Muscle of back (tissue), 3 donors: ENCODE measurements at regions not wholly inside any gene's neighbourhood (a gene's known extent, or its start where the extent isn't known, plus 50 kb on each side); places are given as distances from the start of the nearest gene placed in this dataset.

Source experiments
- DNase-seq, 3 donors: peaks; one replicate each; pipeline versions ENCODE4 v3.0.0 to v3.0.0-alpha.2; 2013

- DNase-seq: no peak
Measured at GRCh38 chr2:220163486-220163885, 536.1 kb downstream of the SLC4A3 start.

GRCh38 chr2:220165401-220165800 is 538.0 kb downstream of the SLC4A3 start:
- DNase-seq: no peak

DNA sequence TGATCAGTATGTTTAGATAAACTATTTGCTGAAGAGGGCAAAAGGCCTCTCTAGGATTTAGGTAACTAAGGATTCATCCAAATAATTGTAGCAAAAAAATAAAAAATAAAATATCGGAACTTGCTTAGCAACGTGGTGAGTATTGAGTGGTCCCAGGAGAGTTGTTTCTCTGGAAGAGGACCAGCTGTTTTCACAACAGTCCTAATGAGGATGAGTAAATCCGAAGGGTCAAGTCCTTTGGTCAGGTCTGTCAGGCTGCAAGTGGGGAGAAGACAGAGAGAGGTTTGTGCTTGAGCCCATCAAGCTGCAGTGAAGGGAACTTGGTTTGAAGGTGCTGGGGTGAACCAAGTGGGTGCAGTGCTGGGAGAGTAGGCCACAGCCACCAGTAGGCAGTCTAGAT is 539.2 kb downstream of the SLC4A3 start:
- DNase-seq: no peak

DNA sequence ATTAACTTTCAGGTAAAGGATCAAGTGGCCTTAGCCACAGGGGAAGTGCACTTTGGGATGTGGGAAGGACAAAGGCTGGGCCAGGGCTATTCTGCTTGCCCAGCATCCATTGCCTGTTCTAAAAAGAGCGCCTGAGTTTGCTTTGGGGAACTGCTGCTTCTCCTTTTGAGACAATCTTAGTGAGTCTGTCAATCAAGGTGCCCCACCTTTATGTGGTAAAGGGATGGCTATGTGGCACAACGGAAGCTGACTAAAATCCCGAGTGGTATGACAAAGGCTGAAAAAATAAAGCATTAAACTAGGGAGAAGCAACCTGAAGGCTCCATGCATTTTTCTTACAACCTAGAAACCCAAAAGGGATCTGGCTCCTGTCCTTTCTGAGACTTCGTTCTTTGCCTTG is 540.5 kb downstream of the SLC4A3 start:
- DNase-seq: no peak

DNA sequence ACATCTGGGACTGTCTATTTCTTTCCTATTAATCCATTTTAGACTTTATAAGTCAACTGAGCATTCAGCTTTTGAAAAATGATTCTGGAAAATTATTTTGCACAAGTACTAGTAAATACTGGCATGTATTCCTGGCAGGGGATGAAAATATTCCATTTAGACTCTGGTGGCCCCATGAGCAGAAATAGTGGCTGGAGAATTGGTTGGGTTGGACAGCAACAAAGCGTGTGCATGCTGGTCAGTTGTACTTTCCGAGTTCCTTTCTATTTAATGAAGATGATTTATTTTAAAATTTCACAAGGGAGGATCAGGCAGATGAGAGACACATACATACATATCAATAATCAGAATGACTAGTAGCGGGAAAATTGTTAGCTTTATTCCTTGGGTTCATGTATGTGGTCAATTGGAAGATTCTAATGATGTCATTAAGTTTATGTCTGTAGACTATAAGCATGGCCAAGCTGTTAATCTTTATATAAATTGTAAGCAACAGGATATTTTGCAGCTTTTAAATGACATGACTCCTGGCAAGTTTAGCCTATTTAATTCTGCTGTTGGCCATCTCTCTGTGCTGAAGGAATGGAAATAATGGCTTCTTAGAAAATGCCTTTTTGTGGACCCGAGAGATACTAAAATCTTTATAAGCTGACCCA is 541.6 kb downstream of the SLC4A3 start:
- DNase-seq: peak; percentile 80 to 93 (median 83)

GRCh38 chr2:220174826-220175225 is 547.4 kb downstream of the SLC4A3 start:
- no peak for DNase-seq

GRCh38 chr2:220175967-220176366 is 548.5 kb downstream of the SLC4A3 start:
- DNase-seq: no peak

DNA sequence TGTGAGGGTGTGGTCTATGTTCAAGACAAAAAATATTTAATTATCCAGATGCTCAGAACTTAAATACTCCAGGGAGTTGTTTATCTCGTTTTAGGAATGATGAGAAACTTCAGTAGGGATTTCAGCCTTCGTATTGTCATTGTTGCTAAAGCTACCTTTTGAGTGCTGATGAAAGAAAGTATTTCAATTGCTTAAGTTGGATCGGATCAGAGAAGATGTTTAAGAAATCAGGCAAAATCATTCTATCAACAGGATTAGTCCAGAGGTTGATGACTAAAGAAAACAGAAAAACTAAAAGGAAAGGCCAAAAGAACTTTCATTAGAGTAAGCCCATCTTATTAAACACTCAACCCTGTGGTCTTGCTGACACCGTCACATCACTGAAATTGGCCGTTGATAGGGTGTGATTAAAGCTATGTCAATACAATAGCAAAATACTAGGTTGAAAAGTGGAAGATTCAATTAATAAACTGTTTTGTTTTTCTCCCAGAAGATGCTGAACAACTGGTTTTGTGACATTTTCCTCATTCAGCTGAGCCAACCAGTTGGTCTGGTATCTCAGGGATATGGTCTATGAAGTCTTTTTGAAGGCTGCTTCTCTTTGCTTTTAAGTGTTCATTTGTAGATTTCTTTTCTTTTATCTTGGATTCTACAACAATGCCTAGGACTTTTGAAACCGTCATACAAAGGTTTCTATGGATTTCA is 551.7 kb downstream of the SLC4A3 start:
- DNase-seq: no peak

DNA sequence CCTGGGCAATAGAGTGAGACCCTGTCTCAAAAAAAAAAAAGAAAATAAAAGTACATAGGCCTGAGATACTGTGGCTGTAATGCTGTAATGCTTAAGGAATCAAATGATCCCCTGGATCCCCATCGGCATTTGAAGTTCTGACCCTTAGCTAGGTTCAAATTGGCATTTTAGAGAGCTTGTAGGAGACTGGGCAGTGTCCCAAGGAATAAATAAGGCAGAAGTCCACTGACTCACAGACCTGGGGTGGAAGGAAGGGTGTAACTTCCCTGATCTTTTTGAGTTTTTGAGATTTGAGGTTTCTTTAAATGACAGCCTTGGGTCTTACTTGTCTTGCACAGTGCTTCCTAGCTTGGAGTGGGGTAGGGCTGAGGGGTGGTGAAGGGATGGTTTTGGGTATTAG is 553.7 kb downstream of the SLC4A3 start:
- no peak for DNase-seq

- no peak for DNase-seq
Measured at GRCh38 chr2:220182790-220183189, 555.4 kb downstream of the SLC4A3 start.

DNA sequence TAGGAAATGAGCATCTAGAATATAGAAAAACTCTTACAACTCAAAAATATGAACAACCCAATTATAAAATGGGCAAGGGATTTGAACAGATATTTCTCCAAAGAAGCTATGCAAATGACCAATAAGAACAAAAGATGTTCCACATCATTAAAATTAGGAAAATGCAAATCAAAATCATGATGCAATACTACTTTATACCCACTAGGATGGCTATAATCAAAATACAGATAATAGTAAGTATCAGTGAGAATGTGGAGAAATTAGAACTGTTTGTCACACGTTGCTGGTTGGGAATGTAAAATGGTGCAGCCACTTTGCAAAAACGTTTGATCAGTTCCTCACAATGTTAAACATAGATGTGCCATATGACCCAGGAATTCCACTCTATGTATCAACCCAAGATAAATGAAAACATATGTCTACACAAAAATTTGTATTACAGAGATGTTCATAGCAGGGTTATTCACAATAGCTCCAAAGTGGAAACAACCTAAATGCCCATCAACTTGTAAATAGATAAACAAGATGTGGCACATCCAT is 558.4 kb downstream of the SLC4A3 start:
- DNase-seq: no peak

DNA sequence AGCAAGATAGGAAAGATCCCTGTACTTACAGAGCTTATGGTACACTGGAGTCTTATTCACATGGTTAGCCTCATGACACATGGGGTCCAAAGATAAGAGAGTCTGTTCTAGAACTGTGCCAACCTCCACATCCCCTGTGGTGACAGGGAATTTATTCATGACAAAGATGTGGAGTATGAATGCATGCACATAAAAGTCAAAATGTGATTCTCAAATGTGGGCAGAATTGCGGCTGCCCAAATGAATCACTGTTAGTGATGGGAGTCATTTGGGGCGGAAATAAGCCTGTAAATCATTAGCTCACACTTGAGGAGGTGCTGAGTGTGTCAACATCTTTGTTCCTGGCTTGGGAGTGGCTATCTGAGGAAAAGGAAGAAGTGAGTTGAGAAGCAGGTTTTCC is 560.6 kb downstream of the SLC4A3 start:
- DNase-seq: peak in 1 of 3 donors; percentile 69

DNA sequence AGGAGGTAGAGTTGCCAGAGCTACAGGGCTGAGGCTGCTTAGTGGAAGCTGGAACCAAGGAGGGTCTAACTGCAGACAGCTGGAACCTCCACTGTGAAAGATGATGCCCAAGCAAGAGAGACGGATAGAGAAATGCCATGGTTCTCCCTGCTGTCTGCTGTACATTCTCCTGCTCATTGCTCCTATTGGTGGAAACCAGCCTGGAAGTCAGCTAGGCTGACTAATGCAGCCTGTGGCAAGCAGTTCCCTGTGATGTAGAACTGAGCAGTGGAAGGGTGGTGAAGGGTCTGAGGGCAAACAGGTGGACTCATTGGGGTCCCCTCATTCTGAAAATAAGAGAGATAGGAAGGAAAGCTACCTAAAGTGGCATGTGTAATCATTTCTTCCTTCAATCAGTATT is 563.6 kb downstream of the SLC4A3 start:
- DNase-seq: no peak

GRCh38 chr2:220191737-220192136 is 564.3 kb downstream of the SLC4A3 start:
- DNase-seq: no peak

DNA sequence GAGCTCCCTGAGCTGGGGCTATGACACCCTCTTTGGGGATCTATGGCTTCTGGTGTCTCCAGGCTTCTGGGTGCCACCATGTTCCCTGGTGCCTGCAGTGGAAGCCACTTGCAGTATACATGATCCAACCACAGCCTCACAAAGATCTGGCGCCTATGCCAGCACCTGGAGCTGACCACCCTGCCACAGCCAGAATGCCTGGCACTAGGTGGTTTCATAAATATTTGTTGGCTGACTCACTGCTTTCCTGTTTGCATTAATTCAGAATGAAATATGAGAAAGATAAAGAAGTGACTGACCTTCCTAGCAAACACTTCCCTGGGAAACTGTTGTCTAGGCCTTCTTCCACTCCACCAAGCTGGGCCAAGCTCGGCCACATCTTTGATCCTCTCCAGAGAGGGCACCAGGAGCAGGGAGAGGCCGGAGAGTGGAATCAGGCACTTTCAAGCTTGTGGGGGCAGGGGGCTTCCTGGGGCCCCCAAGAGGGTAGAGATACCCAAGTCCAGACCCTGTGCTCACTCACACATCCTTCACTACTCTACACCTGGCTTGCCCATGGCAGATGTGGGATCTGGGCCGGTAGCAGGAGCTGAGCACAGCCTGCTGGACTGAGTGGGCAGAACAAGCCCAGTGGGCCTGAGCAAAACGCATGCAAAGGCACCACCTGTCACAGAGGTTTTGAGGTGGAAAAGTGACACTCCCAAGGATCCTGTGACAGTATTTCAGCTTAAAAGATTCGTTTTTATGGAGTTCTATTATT is 565.7 kb downstream of the SLC4A3 start:
- no peak for DNase-seq

- DNase-seq: peak in 1 of 3 donors; percentile 9
Measured at GRCh38 chr2:220194630-220195584, 567.5 kb downstream of the SLC4A3 start.

GRCh38 chr2:220198896-220199295 is 571.5 kb downstream of the SLC4A3 start:
- DNase-seq: peak; percentile 52 to 80 (median 77)

DNA sequence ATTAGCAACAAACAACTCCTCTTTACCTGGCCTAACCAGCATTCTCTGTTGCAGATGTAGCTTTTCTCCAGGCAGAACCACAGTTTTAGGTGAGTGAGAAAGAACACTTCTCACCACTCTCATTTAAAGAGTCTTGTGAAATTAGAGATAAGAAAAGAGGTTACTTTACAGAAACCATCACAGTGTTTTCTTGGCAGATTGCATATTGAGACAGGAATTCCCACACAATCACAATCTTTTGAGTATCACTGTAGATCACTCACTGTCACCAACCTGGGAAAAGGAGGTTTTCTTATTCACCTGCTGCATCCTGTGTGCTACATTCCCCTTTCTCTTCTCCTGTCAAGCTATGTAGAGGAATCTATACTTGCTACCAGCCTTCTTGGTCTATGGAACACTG is 574.6 kb downstream of the SLC4A3 start:
- DNase-seq: no peak

DNA sequence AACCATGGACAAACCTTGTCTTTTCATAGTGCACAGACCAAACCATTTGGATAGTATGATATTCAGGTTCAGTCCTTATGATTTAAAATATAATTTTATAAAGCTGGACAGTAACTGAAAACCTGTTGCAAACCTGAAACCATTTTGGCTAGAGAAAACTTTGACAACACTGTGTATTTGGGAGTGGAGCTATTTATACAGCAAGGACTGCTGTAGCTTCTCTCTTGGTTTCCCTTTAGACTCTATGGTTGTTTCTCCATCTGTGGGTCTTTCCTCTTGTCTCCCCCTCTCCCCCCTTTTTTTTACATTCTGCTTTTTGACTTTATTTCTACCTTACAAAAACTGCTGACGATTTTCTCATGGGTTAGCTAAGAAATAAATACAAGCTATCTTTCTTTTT is 581.7 kb downstream of the SLC4A3 start:
- no peak for DNase-seq

- no peak for DNase-seq
Measured at GRCh38 chr2:220209751-220210150, 582.3 kb downstream of the SLC4A3 start.

- DNase-seq: no peak
Measured at GRCh38 chr2:220212296-220213080, 585.1 kb downstream of the SLC4A3 start.
